Right lobe of liver (tissue), 6 donors: ENCODE measurements at regions not wholly inside any gene's neighbourhood (a gene's known extent, or its start where the extent isn't known, plus 50 kb on each side); places are given as distances from the start of the nearest gene placed in this dataset.
"Not testable (repeated sequence)": the region's sequence is repeated elsewhere in the genome, so short reads cannot be mapped to it uniquely, and the experiment has no call there.

ENCODE experiments used
- ATAC-seq, 4 donors: fragments of 200-7000 bp; cut with Tn5 transposase; one replicate each; pipeline ENCODE4 v1.9.1; 2020; ENCODE audit warnings: mild to moderate bottlenecking in 4 of 4, moderate library complexity in 4 of 4
- DNase-seq, 3 donors: peaks; one replicate each; pipeline ENCODE4 v3.0.0-alpha.2; 2020
- H3K27ac ChIP-seq, 3 donors: fragments of 200-600 bp; one replicate each; pipeline ENCODE4 v1.8.0; 2022
- H3K27me3 ChIP-seq, 2 donors: fragments of 200-600 bp; one replicate each; pipeline ENCODE4 v1.8.0; 2022
- H3K36me3 ChIP-seq, 4 donors: fragments of 200-600 bp; sonication (generic) in 1 of 4; one replicate each; pipeline versions ENCODE4 v1.5.1 to v1.8.0; 2017 to 2022; ENCODE audit warnings: control low read depth in 1 of 4
- H3K4me1 ChIP-seq, 4 donors: fragments of 200-600 bp; sonication (generic) in 1 of 4; one replicate each; pipeline versions ENCODE4 v1.5.1 to v1.8.0; 2017 to 2022; ENCODE audit warnings: control low read depth in 1 of 4
- H3K4me3 ChIP-seq, 3 donors: fragments of 200-600 bp; one replicate each; pipeline ENCODE4 v1.8.0; 2022
- H3K9me3 ChIP-seq, 4 donors: fragments of 200-600 bp; sonication (generic) in 1 of 4; one replicate each; pipeline versions ENCODE4 v1.5.1 to v1.8.0; 2017 to 2022; ENCODE audit warnings: control low read depth in 1 of 4
- CTCF ChIP-seq, 4 donors: fragments of 200-600 bp in 3 of 4; fragments of 450-650 bp in 1 of 4; IDR thresholded peaks; one replicate each; pipeline versions ENCODE4 v1.5.1 to v1.8.0; 2016 to 2022; ENCODE audit warnings: antibody characterized with exemption in 4 of 4, mild to moderate bottlenecking in 2 of 4
- POLR2A ChIP-seq: fragments of 450-650 bp; IDR thresholded peaks from one replicate; pipeline ENCODE4 v1.6.1; 2017; ENCODE audit warnings: antibody characterized with exemption, mild to moderate bottlenecking
- WGBS: methylation state at CpG from one replicate; pipeline ENCODE4 v1.1.6; 2018; ENCODE audit warnings: low coverage, low lambda C conversion rate; ENCODE audit not compliant: insufficient coverage; ENCODE audit errors: missing lambda C conversion rate; 5-methylcytosine and 5-hydroxymethylcytosine counted together
- intact Hi-C, 2 donors: fragments of 100-400 bp; cut with DNase I; formaldehyde crosslinking; loops; one replicate each; pipeline versions ENCODE4 v1.11.2 to v1.14.1; 2022
- donor health status: DM: no; HTN: yes; CAD: no.
- donor health status: DM: no; HTN: no; CAD: no.
- donor health status: DM: no; HTN: no; CAD: no.
- donor health status: DM: no; HTN: yes; CAD: no.
- donor health status: DM: no; HTN: yes; CAD: no.

- intact Hi-C loops: no loop called here
- no peak for DNase-seq
- WGBS: 16% methylated on average over 4 of the region's 5 CpGs
- H3K36me3 ChIP-seq: no peaks in the 10 kb centered on the region
- H3K4me1 ChIP-seq: no peaks in the 10 kb centered on the region
- TF ChIP-seq CTCF (IDR thresholded peaks at IDR 0.05): no peak
- TF ChIP-seq POLR2A: no peak
- no peaks in the 10 kb centered on the region for H3K27me3 ChIP-seq
- no peak overlapping the region for H3K27ac ChIP-seq
- H3K4me3 ChIP-seq: no peak overlapping the region
- H3K9me3 ChIP-seq: no peaks in the 10 kb centered on the region
- no peak for ATAC-seq
Observed at GRCh38 chr11:29623144-29623722, 393.6 kb downstream of the KCNA4 start.

- no peaks in the 10 kb centered on the region for H3K9me3 ChIP-seq
- no peak overlapping the region for H3K27ac ChIP-seq
- H3K36me3 ChIP-seq: no peaks in the 10 kb centered on the region
- no peak for ATAC-seq
- no peak overlapping the region for H3K4me3 ChIP-seq
- no peaks in the 10 kb centered on the region for H3K4me1 ChIP-seq
- intact Hi-C loops: no loop called here
- TF ChIP-seq CTCF (IDR thresholded peaks at IDR 0.05) (no peak), POLR2A (no peak)
- DNase-seq: no peak
- no peaks in the 10 kb centered on the region for H3K27me3 ChIP-seq
Observed at GRCh38 chr11:29616611-29617010, 400.2 kb downstream of the KCNA4 start.

GRCh38 chr11:29612423-29612822 lies 404.4 kb downstream of the KCNA4 start:
- ATAC-seq (no peak), DNase-seq (no peak)
- no peaks in the 10 kb centered on the region for H3K36me3 ChIP-seq
- H3K9me3 ChIP-seq: no peaks in the 10 kb centered on the region
- H3K27ac ChIP-seq: no peak overlapping the region
- TF ChIP-seq CTCF (IDR thresholded peaks at IDR 0.05) (no peak), POLR2A (no peak)
- H3K4me1 ChIP-seq: no peaks in the 10 kb centered on the region
- H3K4me3 ChIP-seq: no peak overlapping the region
- intact Hi-C loops: no loop called here
- no peaks in the 10 kb centered on the region for H3K27me3 ChIP-seq
- 50% methylated on average over 2 of the region's 2 CpGs for WGBS

- H3K9me3 ChIP-seq: no peaks in the 10 kb centered on the region
- H3K27me3 ChIP-seq: no peaks in the 10 kb centered on the region
- H3K4me1 ChIP-seq: no peaks in the 10 kb centered on the region
- TF ChIP-seq CTCF (IDR thresholded peaks at IDR 0.05) (no peak), POLR2A (no peak)
- DNase-seq (no peak), ATAC-seq (no peak)
- intact Hi-C loops: no loop called here
- no peaks in the 10 kb centered on the region for H3K36me3 ChIP-seq
- H3K27ac ChIP-seq: no peak overlapping the region
- WGBS: 14% methylated on average over 4 of the region's 4 CpGs
- H3K4me3 ChIP-seq: no peak overlapping the region
Observed at GRCh38 chr11:29606330-29607031, 410.3 kb downstream of the KCNA4 start.

- WGBS: no CpG with 5 or more reads among the region's 27 CpGs
- ATAC-seq, H3K4me3 ChIP-seq, H3K36me3 ChIP-seq, H3K4me1 ChIP-seq, H3K9me3 ChIP-seq, intact Hi-C loops, H3K27ac ChIP-seq, H3K27me3 ChIP-seq: not testable (repeated sequence)
- peak in 1 of 3 donors; percentile 31 for DNase-seq
Observed at GRCh38 chr11:29600151-29600575, 416.7 kb downstream of the KCNA4 start.
